Suprapubic skin (tissue), 4 donors: ENCODE measurements at regions not wholly inside any gene's neighbourhood (a gene's known extent, or its start where the extent isn't known, plus 50 kb on each side); places are given as distances from the start of the nearest gene placed in this dataset.

Experiments used
- EP300 ChIP-seq: sonication (generic); formaldehyde crosslinking; IDR thresholded peaks from one replicate; pipeline ENCODE4 v1.6.1; 2017; ENCODE audit warnings: antibody characterized with exemption
- POLR2A ChIP-seq, 2 donors: fragments of 450-650 bp; IDR thresholded peaks; one replicate each; pipeline ENCODE4 v1.6.1; 2017; ENCODE audit warnings: antibody characterized with exemption in 2 of 2, mild to moderate bottlenecking in 2 of 2, moderate library complexity in 2 of 2
- POLR2AphosphoS5 ChIP-seq, 3 donors: sonication (generic); formaldehyde crosslinking; IDR thresholded peaks; one replicate each; pipeline ENCODE4 v1.6.1; 2017; ENCODE audit warnings: antibody characterized with exemption in 3 of 3
- TF ChIP-seq, protein P1 (sequence below), 2 donors: fragments of 200-600 bp in 1 of 2; fragments of 450-650 bp in 1 of 2; sonication (generic) in 1 of 2; IDR thresholded peaks; one replicate each; pipeline ENCODE4 v1.5.1; 2016 to 2019; ENCODE audit warnings: antibody characterized with exemption in 2 of 2, mild to moderate bottlenecking in 1 of 2, moderate library complexity in 1 of 2

DNA sequence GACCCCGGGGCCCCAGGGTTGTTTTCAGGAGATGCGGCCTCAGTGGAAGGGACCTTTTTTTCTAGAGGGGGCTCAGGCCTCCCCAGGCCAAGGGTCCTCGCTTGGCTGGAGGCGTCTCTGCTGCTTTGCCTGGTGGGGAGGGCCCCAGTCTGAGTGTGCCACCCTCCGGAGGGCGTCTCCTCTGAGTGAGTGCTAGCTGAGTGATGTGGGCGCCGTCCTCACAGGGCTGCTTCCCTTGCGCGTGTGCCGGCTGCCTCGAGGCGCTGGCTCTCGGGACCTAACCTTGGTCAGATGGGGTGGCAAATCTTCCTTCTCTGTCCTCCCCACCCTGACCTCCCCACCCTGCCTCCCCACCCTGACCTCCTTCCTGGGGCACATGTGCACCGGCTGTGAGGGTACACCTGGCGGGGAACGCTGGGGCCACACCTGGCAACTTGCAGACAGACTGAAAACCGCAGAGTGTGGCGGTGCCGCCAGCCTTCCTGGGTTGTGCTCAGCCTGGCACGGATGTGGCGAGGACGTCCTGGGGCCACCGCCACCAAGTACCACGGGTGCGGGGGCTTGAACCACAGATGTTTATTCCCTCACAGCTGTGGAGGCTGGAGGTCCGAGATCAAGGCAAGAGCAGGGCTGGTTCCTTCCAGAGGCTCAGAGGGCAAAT is 93.0 kb upstream of the TTC34 start:
- TF ChIP-seq, protein P1, sequence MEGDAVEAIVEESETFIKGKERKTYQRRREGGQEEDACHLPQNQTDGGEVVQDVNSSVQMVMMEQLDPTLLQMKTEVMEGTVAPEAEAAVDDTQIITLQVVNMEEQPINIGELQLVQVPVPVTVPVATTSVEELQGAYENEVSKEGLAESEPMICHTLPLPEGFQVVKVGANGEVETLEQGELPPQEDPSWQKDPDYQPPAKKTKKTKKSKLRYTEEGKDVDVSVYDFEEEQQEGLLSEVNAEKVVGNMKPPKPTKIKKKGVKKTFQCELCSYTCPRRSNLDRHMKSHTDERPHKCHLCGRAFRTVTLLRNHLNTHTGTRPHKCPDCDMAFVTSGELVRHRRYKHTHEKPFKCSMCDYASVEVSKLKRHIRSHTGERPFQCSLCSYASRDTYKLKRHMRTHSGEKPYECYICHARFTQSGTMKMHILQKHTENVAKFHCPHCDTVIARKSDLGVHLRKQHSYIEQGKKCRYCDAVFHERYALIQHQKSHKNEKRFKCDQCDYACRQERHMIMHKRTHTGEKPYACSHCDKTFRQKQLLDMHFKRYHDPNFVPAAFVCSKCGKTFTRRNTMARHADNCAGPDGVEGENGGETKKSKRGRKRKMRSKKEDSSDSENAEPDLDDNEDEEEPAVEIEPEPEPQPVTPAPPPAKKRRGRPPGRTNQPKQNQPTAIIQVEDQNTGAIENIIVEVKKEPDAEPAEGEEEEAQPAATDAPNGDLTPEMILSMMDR (IDR thresholded peaks at IDR 0.05) = no peak
- TF ChIP-seq EP300 (no peak), POLR2A (IDR thresholded peaks at IDR 0.05) (no peak), POLR2AphosphoS5 (IDR thresholded peaks at IDR 0.05) (no peak)
